PC-3 (cell line): ENCODE measurements at regions not wholly inside any gene's neighbourhood (a gene's known extent, or its start where the extent isn't known, plus 50 kb on each side); places are given as distances from the start of the nearest gene placed in this dataset.

Experiments
- EZH2 ChIP-seq: fragments of 300-600 bp; sonication (generic); IDR thresholded peaks from one replicate; pipeline ENCODE4 v1.6.1; 2017; ENCODE audit warnings: antibody characterized with exemption, mild to moderate bottlenecking, low read length; ENCODE audit not compliant: unreplicated experiment
- EZH2phosphoT487 ChIP-seq: fragments of 300-600 bp; sonication (generic); IDR thresholded peaks from 2 replicates; pipeline ENCODE4 v1.6.1; 2018; ENCODE audit warnings: mild to moderate bottlenecking, antibody characterized with exemption, low read length, borderline replicate concordance
- TF ChIP-seq, protein P1 (sequence below): fragments of 300-600 bp; sonication (generic); conservative IDR thresholded peaks from 2 replicates; pipeline ENCODE4 v1.5.1; 2017; ENCODE audit warnings: antibody characterized with exemption, low read depth, mild to moderate bottlenecking, low read length

GRCh38 chr13:111663505-111663904 lies 343.1 kb downstream of the TEX29 start:
- TF ChIP-seq, protein P1, sequence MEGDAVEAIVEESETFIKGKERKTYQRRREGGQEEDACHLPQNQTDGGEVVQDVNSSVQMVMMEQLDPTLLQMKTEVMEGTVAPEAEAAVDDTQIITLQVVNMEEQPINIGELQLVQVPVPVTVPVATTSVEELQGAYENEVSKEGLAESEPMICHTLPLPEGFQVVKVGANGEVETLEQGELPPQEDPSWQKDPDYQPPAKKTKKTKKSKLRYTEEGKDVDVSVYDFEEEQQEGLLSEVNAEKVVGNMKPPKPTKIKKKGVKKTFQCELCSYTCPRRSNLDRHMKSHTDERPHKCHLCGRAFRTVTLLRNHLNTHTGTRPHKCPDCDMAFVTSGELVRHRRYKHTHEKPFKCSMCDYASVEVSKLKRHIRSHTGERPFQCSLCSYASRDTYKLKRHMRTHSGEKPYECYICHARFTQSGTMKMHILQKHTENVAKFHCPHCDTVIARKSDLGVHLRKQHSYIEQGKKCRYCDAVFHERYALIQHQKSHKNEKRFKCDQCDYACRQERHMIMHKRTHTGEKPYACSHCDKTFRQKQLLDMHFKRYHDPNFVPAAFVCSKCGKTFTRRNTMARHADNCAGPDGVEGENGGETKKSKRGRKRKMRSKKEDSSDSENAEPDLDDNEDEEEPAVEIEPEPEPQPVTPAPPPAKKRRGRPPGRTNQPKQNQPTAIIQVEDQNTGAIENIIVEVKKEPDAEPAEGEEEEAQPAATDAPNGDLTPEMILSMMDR, result no peak
- TF ChIP-seq EZH2phosphoT487, result no peak
- no peak for TF ChIP-seq EZH2
